ENCODE measurements at regions not wholly inside any gene's neighbourhood (a gene's known extent, or its start where the extent isn't known, plus 50 kb on each side); places are given as distances from the start of the nearest gene placed in this dataset.

DNA sequence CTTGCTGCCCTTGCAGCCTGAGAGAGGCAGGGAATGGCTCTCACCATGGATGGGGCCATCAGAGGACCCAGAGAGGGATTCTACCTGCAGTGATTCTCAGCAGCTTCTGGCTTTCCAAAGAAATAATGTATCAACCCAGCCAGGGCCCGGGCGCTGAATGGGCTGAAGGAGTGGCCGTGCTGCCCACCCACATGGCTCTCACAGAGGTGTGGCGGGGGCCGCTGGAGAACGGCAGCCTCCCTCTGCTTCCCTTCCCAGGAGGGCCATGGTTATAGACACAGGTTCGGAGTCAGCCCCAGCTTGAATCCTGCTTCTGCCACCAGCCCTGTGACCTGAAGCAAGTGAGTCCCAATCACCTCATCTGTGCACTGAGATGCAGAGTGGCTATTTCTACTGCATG, 82.7 kb downstream of the THAP12 start:
- H3K27ac Mint-ChIP-seq: no peak overlapping the region
- no peak for ATAC-seq
- no peaks in the 10 kb centered on the region for H3K27me3 ChIP-seq (ENCODE audit: control insufficient read depth in 2 of 2, insufficient read depth in 2 of 2, low read length in 2 of 2)
- intact Hi-C loops (cut with micrococcal nuclease): no loop called here
- no peak for DNase-seq
- H3K36me3 ChIP-seq (ENCODE audit: control insufficient read depth in 2 of 3, insufficient read depth in 3 of 3, low read length in 3 of 3): no peaks in the 10 kb centered on the region
- no peak overlapping the region for H3K4me3 ChIP-seq (ENCODE audit: low read length)
- peaks cover 2 to 4% (median 3%) of the 10 kb centered on the region in 7 donors for H3K4me1 Mint-ChIP-seq
- POLR2A ChIA-PET: no interaction called here
- H3K4me3 Mint-ChIP-seq: no peak overlapping the region
- H3K4me1 ChIP-seq (ENCODE audit: control insufficient read depth in 2 of 2, insufficient read depth in 2 of 2, low read length in 2 of 2): no peaks in the 10 kb centered on the region
- no peaks in the 10 kb centered on the region for H3K9me3 Mint-ChIP-seq
- no peak overlapping the region for H3K27ac ChIP-seq (ENCODE audit: low read depth, low read length)
- CTCF ChIA-PET: no interaction called here
- H3K27me3 Mint-ChIP-seq: peaks cover 0 to 9% (median 0%) of the 10 kb centered on the region in 5 donors
- no peaks in the 10 kb centered on the region for H3K36me3 Mint-ChIP-seq
- no peaks in the 10 kb centered on the region for H3K9me3 ChIP-seq (ENCODE audit: control insufficient read depth in 2 of 3, low read length in 3 of 3)

DNA sequence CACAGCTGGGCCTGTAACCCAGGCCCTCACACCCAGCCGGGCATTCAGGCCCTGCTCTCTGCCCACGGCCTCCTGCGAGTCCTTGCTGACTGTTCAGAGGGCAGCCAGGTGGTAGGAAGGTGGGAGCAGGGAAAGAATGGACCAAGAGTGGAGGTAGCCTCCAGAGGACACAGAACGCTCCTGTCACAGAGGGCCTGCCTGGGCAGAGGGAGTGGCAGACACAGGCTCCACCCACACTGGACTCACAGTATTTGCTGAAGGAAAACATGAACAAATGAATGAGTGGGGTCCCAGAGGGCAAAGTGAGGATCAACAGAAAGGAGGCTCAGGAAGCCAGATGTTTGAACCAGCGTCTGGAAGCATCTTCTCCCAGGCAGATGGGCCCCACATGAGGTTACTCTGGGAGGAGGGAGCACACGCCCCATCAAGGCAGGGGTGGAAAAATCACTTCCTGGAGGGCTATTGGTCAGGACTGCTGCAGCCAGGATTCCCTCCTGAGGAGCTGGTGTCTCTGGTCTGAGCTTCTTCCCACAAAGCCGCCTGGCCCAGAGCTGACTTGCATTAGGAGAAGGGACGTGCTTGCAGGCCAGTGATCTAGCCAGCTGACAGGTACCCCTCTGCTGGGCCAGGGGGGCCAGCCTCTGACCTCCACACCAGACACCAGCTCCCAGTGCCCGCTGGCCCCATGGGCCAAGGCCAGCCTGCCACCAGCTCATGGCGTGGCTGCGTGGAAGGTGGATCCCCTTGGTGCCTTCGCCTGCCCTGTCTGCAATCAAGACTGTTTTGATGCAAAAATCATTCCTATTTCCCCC, 84.0 kb downstream of the THAP12 start:
- no peaks in the 10 kb centered on the region for H3K9me3 ChIP-seq (ENCODE audit: control insufficient read depth in 2 of 3, low read length in 3 of 3)
- no peak for ATAC-seq
- Mint-ChIP-seq H3K27ac (peak overlapping the region in 2 of 9 donors; percentile 3 to 40), H3K36me3 (no peaks in the 10 kb centered on the region), H3K4me1 (peaks cover 6 to 12% (median 11%) of the 10 kb centered on the region in 7 donors), H3K9me3 (no peaks in the 10 kb centered on the region), H3K4me3 (no peak overlapping the region), H3K27me3 (peaks cover 0 to 6% (median 0%) of the 10 kb centered on the region in 5 donors)
- no peaks in the 10 kb centered on the region for H3K4me1 ChIP-seq (ENCODE audit: control insufficient read depth in 2 of 2, insufficient read depth in 2 of 2, low read length in 2 of 2)
- DNase-seq: no peak
- ChIA-PET CTCF (interaction anchor here (0.8 kb wide), 1 partner anchor 27 kb away, joined by 3 read pairs; no protein-coding TSS in a partner anchor), POLR2A (no interaction called here)
- H3K36me3 ChIP-seq (ENCODE audit: control insufficient read depth in 2 of 3, insufficient read depth in 3 of 3, low read length in 3 of 3): no peaks in the 10 kb centered on the region
- no peak overlapping the region for H3K27ac ChIP-seq (ENCODE audit: low read depth, low read length)
- intact Hi-C loops (cut with micrococcal nuclease): no loop called here
- no peak overlapping the region for H3K4me3 ChIP-seq (ENCODE audit: low read length)
- no peaks in the 10 kb centered on the region for H3K27me3 ChIP-seq (ENCODE audit: control insufficient read depth in 2 of 2, insufficient read depth in 2 of 2, low read length in 2 of 2)

DNA sequence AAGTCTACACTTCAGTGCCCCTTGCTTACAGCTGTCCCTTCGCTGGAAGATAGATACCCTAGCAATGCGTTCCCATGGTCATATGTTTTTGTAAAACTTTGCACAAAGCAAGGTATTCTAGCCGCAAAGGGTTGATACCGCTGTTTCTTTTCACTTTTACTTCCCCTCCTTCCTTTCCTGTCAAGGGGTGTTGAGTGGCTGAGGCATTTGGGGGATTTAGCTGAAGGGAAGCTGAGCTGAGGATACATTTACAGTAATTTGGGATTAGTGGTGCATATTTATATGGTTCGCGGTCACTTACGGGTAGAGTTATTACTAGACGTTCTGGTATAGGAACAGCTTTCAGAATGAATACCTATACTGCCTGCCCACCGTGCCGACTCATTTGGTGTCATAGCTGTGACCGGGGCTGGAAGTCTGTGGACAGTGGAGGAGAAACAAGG, 86.9 kb upstream of the WNT11 start:
- Histone ChIP-seq H3K4me1 (ENCODE audit: control insufficient read depth in 2 of 2, insufficient read depth in 2 of 2, low read length in 2 of 2) (peaks cover 0 to 12% of the 10 kb centered on the region in 2 donors), H3K4me3 (ENCODE audit: low read length) (no peak overlapping the region), H3K27ac (ENCODE audit: low read depth, low read length) (no peak overlapping the region), H3K9me3 (ENCODE audit: control insufficient read depth in 2 of 3, low read length in 3 of 3) (no peaks in the 10 kb centered on the region), H3K36me3 (ENCODE audit: control insufficient read depth in 2 of 3, insufficient read depth in 3 of 3, low read length in 3 of 3) (no peaks in the 10 kb centered on the region), H3K27me3 (ENCODE audit: control insufficient read depth in 2 of 2, insufficient read depth in 2 of 2, low read length in 2 of 2) (no peaks in the 10 kb centered on the region)
- peak overlapping the region in 7 of 9 donors; percentile 36 to 96 (median 73) for H3K27ac Mint-ChIP-seq
- peaks cover 0 to 1% (median 0%) of the 10 kb centered on the region in 11 donors for H3K9me3 Mint-ChIP-seq
- ATAC-seq: no peak
- no peaks in the 10 kb centered on the region for H3K36me3 Mint-ChIP-seq
- peaks cover 12 to 37% (median 28%) of the 10 kb centered on the region in 7 donors for H3K4me1 Mint-ChIP-seq
- intact Hi-C loops (cut with micrococcal nuclease): loop anchor here in 1 of 2 donors (2.0 kb wide), 1 partner anchor 56 kb away; no protein-coding TSS in a partner anchor
- DNase-seq: no peak
- peak overlapping the region in 9 of 10 donors; percentile 4 to 77 (median 36) for H3K4me3 Mint-ChIP-seq
- CTCF ChIA-PET: interaction anchor here (1.2 to 2.5 kb wide), 2 partner anchors 24 to 59 kb away, joined by 3 to 8 read pairs; no protein-coding TSS in a partner anchor
- POLR2A ChIA-PET: interaction anchor here (2.1 kb wide), 1 partner anchor 59 kb away, joined by 5 read pairs; no protein-coding TSS in a partner anchor
- H3K27me3 Mint-ChIP-seq: peaks cover 0 to 2% (median 0%) of the 10 kb centered on the region in 5 donors

DNA sequence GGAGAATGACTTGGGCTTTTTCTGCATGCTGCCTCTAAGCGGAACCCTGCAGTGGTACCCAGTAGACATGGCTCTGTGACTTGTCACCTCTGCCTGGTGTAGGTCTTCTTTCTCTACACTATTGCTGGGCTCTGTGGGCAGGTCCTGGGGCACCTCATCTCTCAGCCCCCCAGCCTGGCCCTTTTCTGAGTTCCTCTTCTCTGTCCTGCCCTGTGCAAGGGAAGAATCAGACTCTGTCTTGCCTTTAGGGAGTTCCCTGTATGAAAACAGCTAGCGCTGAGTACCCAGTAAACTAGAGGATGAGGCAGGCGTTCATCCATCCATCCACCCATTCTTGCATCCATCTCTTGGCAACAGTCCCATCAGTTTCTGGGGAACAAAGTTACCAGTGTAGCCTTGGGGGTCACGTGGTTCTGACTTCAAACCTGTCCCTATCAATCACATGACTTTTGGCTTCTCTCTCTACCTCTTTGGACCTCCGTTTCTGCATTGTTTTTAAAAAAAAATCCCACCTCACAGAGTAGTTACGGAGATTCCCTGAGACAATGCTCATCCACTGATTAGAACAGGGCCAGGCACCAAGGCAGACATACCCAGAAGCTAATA, 86.4 kb upstream of the WNT11 start:
- H3K27me3 ChIP-seq (ENCODE audit: control insufficient read depth in 2 of 2, insufficient read depth in 2 of 2, low read length in 2 of 2): no peaks in the 10 kb centered on the region
- no peak for ATAC-seq
- DNase-seq: no peak
- ChIA-PET CTCF (interaction anchor here (1.2 to 2.5 kb wide), 2 partner anchors 25 to 58 kb away, joined by 3 to 8 read pairs; no protein-coding TSS in a partner anchor), POLR2A (interaction anchor here (2.1 kb wide), 1 partner anchor 58 kb away, joined by 5 read pairs; no protein-coding TSS in a partner anchor)
- Mint-ChIP-seq H3K27ac (peak overlapping the region in 7 of 9 donors; percentile 36 to 96 (median 73)), H3K4me1 (peaks cover 17 to 42% (median 33%) of the 10 kb centered on the region in 7 donors), H3K27me3 (peaks cover 0 to 2% (median 0%) of the 10 kb centered on the region in 5 donors), H3K36me3 (no peaks in the 10 kb centered on the region), H3K9me3 (peaks cover 0 to 1% (median 0%) of the 10 kb centered on the region in 11 donors), H3K4me3 (peak overlapping the region in 9 of 10 donors; percentile 4 to 77 (median 36))
- no peak overlapping the region for H3K27ac ChIP-seq (ENCODE audit: low read depth, low read length)
- no peaks in the 10 kb centered on the region for H3K36me3 ChIP-seq (ENCODE audit: control insufficient read depth in 2 of 3, insufficient read depth in 3 of 3, low read length in 3 of 3)
- H3K4me1 ChIP-seq (ENCODE audit: control insufficient read depth in 2 of 2, insufficient read depth in 2 of 2, low read length in 2 of 2): peaks cover 5 to 17% of the 10 kb centered on the region in 2 donors
- H3K9me3 ChIP-seq (ENCODE audit: control insufficient read depth in 2 of 3, low read length in 3 of 3): no peaks in the 10 kb centered on the region
- intact Hi-C loops (cut with micrococcal nuclease): loop anchor here in 1 of 2 donors (2.0 kb wide), 1 partner anchor 56 kb away; no protein-coding TSS in a partner anchor
- no peak overlapping the region for H3K4me3 ChIP-seq (ENCODE audit: low read length)

DNA sequence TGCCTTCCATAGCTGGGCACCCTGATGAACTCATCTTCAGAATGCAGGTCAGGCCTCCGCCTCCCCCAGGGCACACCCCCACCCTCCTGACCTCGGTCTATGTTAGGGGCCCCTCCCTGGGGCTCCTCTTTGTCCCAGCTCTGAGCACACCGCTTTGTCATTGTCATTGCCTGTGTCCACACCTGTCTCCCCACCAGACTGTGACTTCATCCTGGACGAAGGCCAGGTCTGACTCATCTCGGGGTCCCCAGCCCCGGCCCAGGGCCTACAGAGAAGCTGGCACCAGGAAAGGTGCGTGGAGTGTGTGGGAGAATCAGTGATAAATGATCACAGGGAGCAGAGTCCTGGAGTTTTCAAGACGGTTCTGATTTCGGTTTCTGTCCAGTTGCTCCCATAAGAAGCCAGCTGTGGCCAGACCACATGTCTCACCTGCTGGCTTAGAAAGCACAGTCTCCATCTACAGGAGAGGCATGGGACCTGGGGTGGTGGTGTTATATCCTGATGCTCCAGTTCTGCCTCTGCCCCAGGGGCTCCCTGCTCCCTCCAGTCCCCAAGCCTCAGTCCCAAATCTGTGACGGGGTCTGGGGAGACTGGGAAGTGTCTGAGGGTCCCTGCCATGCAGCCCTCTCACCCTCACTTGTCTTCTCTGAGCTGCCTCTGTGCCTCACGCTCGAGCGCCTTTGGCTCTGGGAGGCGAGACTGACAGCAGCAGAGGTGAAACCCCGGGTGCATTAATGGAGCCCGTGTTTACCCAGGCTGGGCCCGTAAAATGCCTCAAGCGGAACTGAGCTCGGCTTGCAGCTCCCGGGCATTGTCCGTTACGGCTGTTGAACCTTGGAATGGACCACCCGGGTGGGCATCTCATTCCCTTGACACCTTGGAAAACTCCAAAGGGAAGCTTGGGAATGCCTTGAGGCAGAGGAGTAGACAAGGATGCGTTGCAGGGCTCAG, 85.5 kb upstream of the WNT11 start:
- peaks cover 25 to 51% (median 42%) of the 10 kb centered on the region in 7 donors for H3K4me1 Mint-ChIP-seq
- CTCF ChIA-PET: interaction anchor here (2.5 kb wide), 1 partner anchor 25 kb away, joined by 8 read pairs; no protein-coding TSS in a partner anchor

More for the DNA sequence above, 85.5 kb upstream of the WNT11 start:
- POLR2A ChIA-PET: interaction anchor here (2.1 kb wide), 1 partner anchor 57 kb away, joined by 5 read pairs; no protein-coding TSS in a partner anchor
- H3K36me3 ChIP-seq (ENCODE audit: control insufficient read depth in 2 of 3, insufficient read depth in 3 of 3, low read length in 3 of 3): no peaks in the 10 kb centered on the region
- H3K27ac ChIP-seq (ENCODE audit: low read depth, low read length): no peak overlapping the region
- peaks cover 9 to 25% of the 10 kb centered on the region in 2 donors for H3K4me1 ChIP-seq (ENCODE audit: control insufficient read depth in 2 of 2, insufficient read depth in 2 of 2, low read length in 2 of 2)
- Mint-ChIP-seq H3K27me3 (peaks cover 0 to 2% (median 0%) of the 10 kb centered on the region in 5 donors), H3K27ac (peak overlapping the region in 2 of 9 donors; percentile 25 to 74), H3K9me3 (peaks cover 0 to 1% (median 0%) of the 10 kb centered on the region in 11 donors), H3K36me3 (no peaks in the 10 kb centered on the region), H3K4me3 (no peak overlapping the region)
- H3K4me3 ChIP-seq (ENCODE audit: low read length): no peak overlapping the region
- no peaks in the 10 kb centered on the region for H3K27me3 ChIP-seq (ENCODE audit: control insufficient read depth in 2 of 2, insufficient read depth in 2 of 2, low read length in 2 of 2)
- no peaks in the 10 kb centered on the region for H3K9me3 ChIP-seq (ENCODE audit: control insufficient read depth in 2 of 3, low read length in 3 of 3)
- intact Hi-C loops (cut with micrococcal nuclease): loop anchor here in 1 of 2 donors (2.0 kb wide), 1 partner anchor 55 kb away; no protein-coding TSS in a partner anchor
- ATAC-seq (no peak), DNase-seq (no peak)

Data from naive thymus-derived CD4-positive, alpha-beta T cell (primary cell).